ENCODE measurements at regions not wholly inside any gene's neighbourhood (a gene's known extent, or its start where the extent isn't known, plus 50 kb on each side); places are given as distances from the start of the nearest gene placed in this dataset.

DNA sequence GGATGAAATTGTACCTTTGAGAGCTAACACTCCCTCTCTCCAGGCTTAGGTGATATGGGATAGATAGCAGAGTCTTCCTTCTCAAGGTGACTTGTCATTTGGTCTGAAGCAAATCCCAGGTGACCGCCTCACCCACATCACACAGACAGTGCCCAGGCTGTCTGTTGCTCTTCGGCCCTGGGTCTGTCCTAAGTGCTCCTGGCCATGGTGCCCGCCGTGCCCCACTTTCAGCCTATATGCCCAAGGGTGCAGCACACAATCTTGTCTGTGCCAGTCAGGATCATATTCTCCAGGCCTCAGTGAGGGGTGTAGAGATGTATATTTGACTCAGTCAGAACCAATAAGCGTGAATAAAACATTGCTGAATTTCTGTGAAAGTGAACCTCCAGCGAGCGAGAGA lies 326.8 kb downstream of the DYSF start:
- H3K9me3 ChIP-seq, result no peaks in the 10 kb centered on the region
- H3K4me3 ChIP-seq (replicated peaks in 1 of 3), result no peak overlapping the region
- no peak for DNase-seq
- 86 to 97% methylated on average over 4 to 7 of the region's 7 CpGs for WGBS, 2 donors
- H3K4me1 ChIP-seq, result no peaks in the 10 kb centered on the region
- intact Hi-C loops (cut with DNase I), result no loop called here
- H3K27me3 ChIP-seq, result no peaks in the 10 kb centered on the region
- TF ChIP-seq CTCF (IDR thresholded peaks at IDR 0.05), result no peak
- no peak for TF ChIP-seq POLR2A (IDR thresholded peaks at IDR 0.05)
- H3K27ac ChIP-seq, result no peak overlapping the region
- no peaks in the 10 kb centered on the region for H3K36me3 ChIP-seq

- no peak overlapping the region for H3K27ac ChIP-seq
- DNase-seq, result no peak
- H3K27me3 ChIP-seq, result no peaks in the 10 kb centered on the region
- intact Hi-C loops (cut with DNase I), result no loop called here
- no peak overlapping the region for H3K4me3 ChIP-seq (replicated peaks in 1 of 3)
- H3K4me1 ChIP-seq, result no peaks in the 10 kb centered on the region
- no peaks in the 10 kb centered on the region for H3K36me3 ChIP-seq
- H3K9me3 ChIP-seq, result no peaks in the 10 kb centered on the region
- TF ChIP-seq CTCF (IDR thresholded peaks at IDR 0.05), result no peak
- no peak for TF ChIP-seq POLR2A (IDR thresholded peaks at IDR 0.05)
These were observed 326.4 kb downstream of the DYSF start for GRCh38 chr2:71779774-71780105.

- 78 to 87% methylated on average over 7 to 8 of the region's 8 CpGs for WGBS, 2 donors
- Histone ChIP-seq H3K36me3 (no peaks in the 10 kb centered on the region), H3K4me3 (replicated peaks in 1 of 3) (no peak overlapping the region), H3K27ac (no peak overlapping the region), H3K4me1 (no peaks in the 10 kb centered on the region), H3K9me3 (no peaks in the 10 kb centered on the region), H3K27me3 (no peaks in the 10 kb centered on the region)
- intact Hi-C loops (cut with DNase I), result no loop called here
- TF ChIP-seq POLR2A (IDR thresholded peaks at IDR 0.05) (no peak), CTCF (IDR thresholded peaks at IDR 0.05) (no peak)
- no peak for DNase-seq
These were observed 325.8 kb downstream of the DYSF start for GRCh38 chr2:71778936-71779773.

GRCh38 chr2:71778514-71778913 lies 325.2 kb downstream of the DYSF start:
- DNase-seq, result no peak
- Histone ChIP-seq H3K36me3 (no peaks in the 10 kb centered on the region), H3K4me3 (replicated peaks in 1 of 3) (no peak overlapping the region), H3K9me3 (no peaks in the 10 kb centered on the region), H3K27ac (no peak overlapping the region), H3K27me3 (no peaks in the 10 kb centered on the region), H3K4me1 (no peaks in the 10 kb centered on the region)
- TF ChIP-seq CTCF (IDR thresholded peaks at IDR 0.05), result no peak
- no peak for TF ChIP-seq POLR2A (IDR thresholded peaks at IDR 0.05)
- 83 to 93% methylated on average over 2 of the region's 2 CpGs for WGBS, 2 donors
- intact Hi-C loops (cut with DNase I), result no loop called here

DNA sequence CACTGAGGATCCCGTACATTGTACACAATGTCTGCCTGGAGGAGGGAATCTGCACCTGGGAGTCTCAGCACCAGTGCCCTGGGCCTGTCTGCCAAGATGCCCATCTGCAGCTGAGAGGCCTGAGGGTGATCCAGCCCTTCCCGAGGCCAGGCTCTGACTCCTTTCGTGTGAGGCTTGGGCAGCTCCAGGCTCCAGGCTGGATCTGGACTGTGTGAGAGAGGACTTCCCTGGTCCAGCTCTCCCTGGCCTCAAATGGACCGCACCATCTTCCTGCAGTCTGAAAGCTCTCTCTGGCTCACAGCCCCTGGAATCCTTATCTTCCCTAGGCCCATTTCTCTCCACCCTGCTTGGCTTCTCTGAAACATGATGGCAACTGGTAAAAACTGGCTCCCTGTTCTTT lies 324.6 kb downstream of the DYSF start:
- intact Hi-C loops (cut with DNase I), result no loop called here

More for the DNA sequence above, 324.6 kb downstream of the DYSF start:
- Histone ChIP-seq H3K36me3 (no peaks in the 10 kb centered on the region), H3K4me3 (replicated peaks in 1 of 3) (no peak overlapping the region), H3K4me1 (no peaks in the 10 kb centered on the region), H3K27ac (no peak overlapping the region), H3K27me3 (no peaks in the 10 kb centered on the region), H3K9me3 (no peaks in the 10 kb centered on the region)
- no peak for DNase-seq
- WGBS, 2 donors, result 97 to 100% methylated on average over 4 of the region's 4 CpGs
- no peak for TF ChIP-seq CTCF (IDR thresholded peaks at IDR 0.05)
- TF ChIP-seq POLR2A (IDR thresholded peaks at IDR 0.05), result no peak
